GM21576 (cell line): ENCODE measurements at regions not wholly inside any gene's neighbourhood (a gene's known extent, or its start where the extent isn't known, plus 50 kb on each side); places are given as distances from the start of the nearest gene placed in this dataset.

Source experiments
- ATAC-seq: cut with Tn5 transposase; IDR thresholded peaks from one replicate; pipeline ENCODE4 v1.9.1; 2021; ENCODE audit warnings: mild to moderate bottlenecking, moderate library complexity; ENCODE audit not compliant: unreplicated experiment

GRCh38 chr2:8623958-8624591 is 57.8 kb upstream of the ID2 start:
- no peak for ATAC-seq

- no peak for ATAC-seq
These were observed 56.9 kb upstream of the ID2 start for GRCh38 chr2:8624855-8625398.

DNA sequence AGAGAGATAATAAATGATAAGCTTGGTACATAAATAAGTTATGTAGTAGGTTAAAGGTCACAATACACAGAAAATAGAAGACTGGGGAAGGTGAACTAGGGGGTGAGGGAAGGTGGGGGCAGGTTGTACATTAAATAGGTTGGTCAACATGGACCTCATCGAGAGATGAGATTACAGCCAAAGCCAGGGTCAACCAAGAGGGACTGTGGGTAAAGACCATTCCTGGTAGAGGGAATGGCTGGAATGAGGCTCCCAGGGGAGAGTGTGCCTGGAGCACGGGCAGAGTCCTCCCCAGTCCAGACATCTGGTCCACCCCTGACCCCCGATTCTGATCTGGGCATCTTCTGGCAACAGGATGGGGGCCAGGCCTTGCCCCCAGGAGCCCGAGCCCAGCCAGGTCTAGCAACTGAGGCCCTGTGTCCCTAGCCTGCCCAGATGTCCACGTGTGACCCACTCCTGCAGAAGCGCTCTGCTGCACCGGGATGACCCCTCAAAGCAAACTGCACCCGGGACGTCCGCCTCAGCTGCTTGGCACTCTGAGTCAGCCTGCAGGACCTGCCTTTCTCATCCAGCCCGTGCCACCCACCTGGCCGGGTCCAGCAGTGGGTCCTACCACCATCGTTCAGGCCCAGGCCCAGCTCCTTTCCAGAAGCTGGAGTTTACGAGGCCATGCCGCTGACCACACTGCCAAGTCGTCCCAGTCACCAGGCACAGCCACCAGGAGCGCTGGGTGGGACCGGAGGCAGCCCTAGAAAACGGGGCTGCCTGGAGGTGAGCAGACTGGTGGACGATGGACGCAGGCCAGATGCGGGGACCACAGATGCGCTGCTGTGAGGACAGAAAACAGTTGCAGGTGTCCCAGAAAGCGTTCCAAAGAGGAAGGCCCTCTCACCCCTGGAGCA is 56.2 kb upstream of the ID2 start:
- ATAC-seq, result no peak

- no peak for ATAC-seq
These were observed 55.3 kb upstream of the ID2 start for GRCh38 chr2:8626572-8626971.

DNA sequence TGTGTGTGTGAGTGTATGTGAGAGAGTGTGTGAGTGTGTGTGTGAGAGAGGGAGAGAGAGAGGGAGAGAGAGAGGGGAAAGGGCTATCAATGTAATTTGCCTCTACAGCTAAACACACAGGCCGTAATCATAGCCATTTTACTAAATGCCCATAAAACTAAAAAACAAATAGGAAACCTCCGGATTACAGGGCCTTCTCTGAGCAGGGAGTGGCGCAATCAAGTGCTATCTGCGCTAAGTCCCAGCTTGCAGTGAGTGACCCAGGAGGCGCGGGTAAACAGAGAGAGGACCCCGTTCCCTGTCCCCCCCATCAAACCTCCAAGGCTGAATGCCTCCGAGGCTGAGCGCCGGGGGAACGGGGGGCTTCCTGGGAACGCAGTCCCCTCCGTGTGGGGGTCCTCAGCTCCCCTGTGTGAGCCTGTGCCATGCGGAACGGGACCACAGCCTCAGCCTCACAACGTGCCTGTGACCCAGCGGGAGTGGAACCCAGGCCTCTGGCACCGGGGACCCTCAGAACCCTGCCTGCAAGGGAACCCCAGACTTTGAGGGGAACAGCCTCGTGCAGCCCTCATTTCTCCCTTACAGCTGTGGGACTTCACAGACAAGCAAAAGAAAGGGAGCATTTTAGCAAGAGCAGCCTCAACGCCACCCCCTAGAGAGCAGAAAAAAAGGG is 54.7 kb upstream of the ID2 start:
- no peak for ATAC-seq

GRCh38 chr2:8627692-8628085 is 54.2 kb upstream of the ID2 start:
- no peak for ATAC-seq

DNA sequence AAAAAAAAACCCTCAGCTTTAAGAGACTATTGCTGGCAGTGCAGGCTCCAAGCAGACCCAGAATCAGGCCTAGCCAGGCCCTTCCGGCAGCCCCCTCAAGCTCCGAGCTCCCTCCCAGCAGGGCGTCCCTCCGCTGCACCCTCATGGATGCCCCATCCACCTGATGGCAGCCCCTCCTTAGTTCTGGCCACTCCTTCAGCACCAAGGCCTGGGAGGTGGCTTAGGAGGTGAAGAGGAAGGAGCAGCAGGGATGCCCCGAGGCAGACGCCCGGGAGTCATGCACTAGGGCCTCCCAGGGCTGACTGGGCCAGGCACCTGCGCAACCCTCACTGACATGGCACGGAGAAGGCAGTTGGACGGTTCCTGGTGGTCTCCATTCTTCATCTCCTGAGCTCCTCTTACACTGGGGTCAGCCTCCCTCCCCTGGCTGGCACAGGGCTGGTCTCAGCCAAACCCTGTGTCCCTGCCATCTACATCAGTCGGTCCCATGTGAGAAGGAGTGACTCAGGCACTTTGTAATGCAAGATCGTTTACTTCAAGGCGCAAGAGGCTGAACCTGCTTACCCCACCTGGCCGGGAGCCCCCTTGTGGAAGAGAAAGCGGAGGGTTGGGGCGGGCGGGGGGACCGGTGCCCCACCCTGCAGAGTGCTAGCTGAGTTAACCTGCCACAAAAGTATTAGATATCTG is 53.5 kb upstream of the ID2 start:
- peak; percentile 16 for ATAC-seq

DNA sequence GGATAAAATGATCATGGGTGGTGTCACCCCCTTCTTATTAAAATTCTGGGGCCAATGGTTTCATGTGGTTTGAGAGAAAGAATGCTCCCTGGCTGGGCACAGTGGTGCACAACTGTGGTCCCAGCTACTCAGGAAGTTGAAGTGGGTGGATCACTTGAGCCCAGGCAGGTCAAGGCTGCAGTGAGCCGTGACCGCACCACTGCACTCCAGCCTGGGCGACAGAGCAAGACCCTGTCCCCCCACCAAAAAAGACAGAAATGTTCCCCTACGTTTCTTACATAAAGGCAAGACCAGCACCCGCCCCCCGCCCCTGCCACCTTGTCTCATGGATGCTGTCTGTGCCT is 53.0 kb upstream of the ID2 start:
- ATAC-seq, result peak; percentile 79

GRCh38 chr2:8629402-8629801 is 52.5 kb upstream of the ID2 start:
- no peak for ATAC-seq

GRCh38 chr2:8630676-8631464 is 51.0 kb upstream of the ID2 start:
- ATAC-seq, result no peak

DNA sequence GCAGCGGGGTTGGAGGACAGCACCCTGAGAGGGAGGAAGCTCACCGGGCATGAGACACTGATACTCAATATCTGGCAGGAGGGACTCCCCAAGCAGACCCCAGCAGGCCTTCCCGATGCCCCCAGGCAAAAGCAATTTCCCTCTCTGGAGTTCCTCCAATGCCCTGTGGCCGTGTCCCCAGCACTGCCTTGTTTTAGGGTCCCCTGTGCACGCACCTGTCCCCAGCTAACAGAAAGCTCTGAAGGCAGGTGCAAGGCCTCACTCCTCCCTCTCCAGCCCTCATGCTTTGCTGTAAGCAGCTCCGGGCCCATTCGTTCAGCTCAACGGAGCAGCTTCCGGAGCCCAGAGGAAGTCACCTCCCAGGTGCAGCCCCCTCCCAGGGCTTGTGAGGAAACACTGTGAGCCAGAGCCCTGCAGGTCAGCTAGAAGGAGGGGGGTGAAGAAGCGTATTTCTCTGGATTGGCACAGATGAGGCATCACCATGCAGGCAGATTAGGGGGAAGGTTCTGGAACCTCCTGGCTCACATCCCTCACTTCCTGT is 50.3 kb upstream of the ID2 start:
- no peak for ATAC-seq
